ENCODE measurements at regions not wholly inside any gene's neighbourhood (a gene's known extent, or its start where the extent isn't known, plus 50 kb on each side); places are given as distances from the start of the nearest gene placed in this dataset.

- Mint-ChIP-seq H3K9me3 (no peaks in the 10 kb centered on the region), H3K4me3 (no peak overlapping the region), H3K27ac (no peak overlapping the region), H3K27me3 (peaks cover 2% of the 10 kb centered on the region), H3K4me1 (no peaks in the 10 kb centered on the region), H3K36me3 (ENCODE audit: low read depth) (no peaks in the 10 kb centered on the region)
- ChIA-PET CTCF (no interaction called here), POLR2A (no interaction called here)
- no peak for TF ChIP-seq CTCF (IDR thresholded peaks at IDR 0.05)
- ATAC-seq (ENCODE audit: low read depth) (no peak), DNase-seq (no peak)
- intact Hi-C loops (cut with micrococcal nuclease): no loop called here
These were observed 168.0 kb downstream of the NXNL2 start for GRCh38 chr9:88702985-88703384.

GRCh38 chr9:88706193-88707113 lies 171.5 kb downstream of the NXNL2 start:
- ATAC-seq (ENCODE audit: low read depth): no peak
- Mint-ChIP-seq H3K27me3 (no peaks in the 10 kb centered on the region), H3K9me3 (no peaks in the 10 kb centered on the region), H3K27ac (no peak overlapping the region), H3K4me3 (no peak overlapping the region), H3K36me3 (ENCODE audit: low read depth) (no peaks in the 10 kb centered on the region), H3K4me1 (no peaks in the 10 kb centered on the region)
- no peak for TF ChIP-seq CTCF (IDR thresholded peaks at IDR 0.05)
- intact Hi-C loops (cut with micrococcal nuclease): no loop called here
- CTCF ChIA-PET: no interaction called here
- DNase-seq: no peak
- POLR2A ChIA-PET: no interaction called here

- ATAC-seq (ENCODE audit: low read depth) (no peak), DNase-seq (no peak)
- ChIA-PET POLR2A (no interaction called here), CTCF (no interaction called here)
- TF ChIP-seq CTCF (IDR thresholded peaks at IDR 0.05): no peak
- Mint-ChIP-seq H3K4me1 (no peaks in the 10 kb centered on the region), H3K27ac (no peak overlapping the region), H3K9me3 (peaks cover 4% of the 10 kb centered on the region), H3K4me3 (no peak overlapping the region), H3K36me3 (ENCODE audit: low read depth) (no peaks in the 10 kb centered on the region), H3K27me3 (no peaks in the 10 kb centered on the region)
- intact Hi-C loops (cut with micrococcal nuclease): no loop called here
These were observed 175.5 kb downstream of the NXNL2 start for GRCh38 chr9:88710449-88710848.

- ChIA-PET CTCF (no interaction called here), POLR2A (no interaction called here)
- intact Hi-C loops (cut with micrococcal nuclease): no loop called here
- TF ChIP-seq CTCF (IDR thresholded peaks at IDR 0.05): no peak
- no peak overlapping the region for H3K4me3 Mint-ChIP-seq
- no peak overlapping the region for H3K27ac Mint-ChIP-seq
- ATAC-seq (ENCODE audit: low read depth): no peak
- peaks cover 4% of the 10 kb centered on the region for H3K9me3 Mint-ChIP-seq
- no peaks in the 10 kb centered on the region for H3K36me3 Mint-ChIP-seq (ENCODE audit: low read depth)
- no peaks in the 10 kb centered on the region for H3K27me3 Mint-ChIP-seq
- H3K4me1 Mint-ChIP-seq: no peaks in the 10 kb centered on the region
- DNase-seq: no peak
These were observed 176.7 kb downstream of the NXNL2 start for GRCh38 chr9:88711719-88712118.

GRCh38 chr9:88712484-88712883 lies 177.5 kb downstream of the NXNL2 start:
- intact Hi-C loops (cut with micrococcal nuclease): no loop called here
- Mint-ChIP-seq H3K4me3 (no peak overlapping the region), H3K27me3 (no peaks in the 10 kb centered on the region), H3K27ac (no peak overlapping the region), H3K4me1 (no peaks in the 10 kb centered on the region), H3K36me3 (ENCODE audit: low read depth) (no peaks in the 10 kb centered on the region), H3K9me3 (peaks cover 4% of the 10 kb centered on the region)
- no peak for ATAC-seq (ENCODE audit: low read depth)
- TF ChIP-seq CTCF (IDR thresholded peaks at IDR 0.05): no peak
- CTCF ChIA-PET: no interaction called here
- no peak for DNase-seq
- POLR2A ChIA-PET: no interaction called here
